ENCODE measurements at regions not wholly inside any gene's neighbourhood (a gene's known extent, or its start where the extent isn't known, plus 50 kb on each side); places are given as distances from the start of the nearest gene placed in this dataset.
A peak's percentile ranks its signal among the peaks of the same experiment; 100 is the strongest.
"Not testable (repeated sequence)": the region's sequence is repeated elsewhere in the genome, so short reads cannot be mapped to it uniquely, and the experiment has no call there.

DNA sequence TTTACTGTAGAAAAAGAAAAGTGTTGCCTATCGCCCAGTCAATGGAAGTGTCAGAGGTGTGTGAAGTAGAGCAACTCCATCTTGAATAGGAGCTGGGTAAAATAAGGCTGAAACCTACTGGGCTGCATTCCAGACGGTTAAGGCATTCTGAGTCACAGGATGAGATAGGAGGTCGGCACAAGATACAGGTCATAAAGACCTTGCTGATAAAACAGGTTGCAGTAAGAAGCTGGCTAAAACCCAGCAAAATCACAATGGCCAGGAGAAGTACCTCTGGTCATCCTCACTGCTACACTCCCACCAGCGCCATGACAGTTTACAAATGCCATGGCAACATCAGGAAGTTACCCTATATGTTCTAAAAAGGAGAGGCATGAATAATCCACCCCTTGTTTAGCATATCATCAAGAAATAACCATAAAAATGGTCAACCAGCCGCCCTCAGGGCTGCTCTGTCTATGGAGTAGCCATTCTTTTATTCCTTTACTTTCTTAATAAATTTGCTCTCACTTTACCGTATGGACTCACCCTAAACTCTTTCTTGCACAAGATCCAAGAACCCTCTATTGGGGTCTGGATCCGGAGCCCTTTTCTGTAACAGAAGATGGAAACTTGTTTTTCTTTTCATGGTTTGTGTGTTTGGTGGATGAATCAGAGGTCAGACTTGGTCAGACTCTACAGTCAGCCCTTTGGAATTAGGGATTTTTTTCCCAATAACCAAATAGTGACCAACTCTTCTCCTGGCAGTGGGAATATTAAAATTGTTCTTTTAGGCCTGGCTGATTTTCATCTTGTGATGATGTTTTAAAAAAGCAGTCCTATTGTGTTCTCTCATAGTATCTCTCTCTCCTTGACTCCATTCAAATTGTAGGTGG is 252.9 kb upstream of the ACTBL2 start:
- H3K27me3 Mint-ChIP-seq (ENCODE audit: unreplicated experiment); H3K9me3 Mint-ChIP-seq (ENCODE audit: low read depth, unreplicated experiment); H3K36me3 Mint-ChIP-seq (ENCODE audit: insufficient read depth, unreplicated experiment); BruUV-seq (replicated peaks); intact Hi-C loops (cut with micrococcal nuclease; ENCODE audit: unreplicated experiment): not testable (repeated sequence)
- CTCF ChIA-PET: interaction anchor here (1.0 kb wide), 1 partner anchor 50 kb away, joined by 3 read pairs; no protein-coding TSS in a partner anchor
- DNase-seq: peak; percentile 43
- peaks cover 32% of the 10 kb centered on the region for H3K4me1 Mint-ChIP-seq (ENCODE audit: low read depth, unreplicated experiment)
- peak overlapping the region; percentile 17 for H3K4me3 Mint-ChIP-seq (ENCODE audit: low read depth, unreplicated experiment)
- peak overlapping the region; percentile 71 for H3K27ac Mint-ChIP-seq (ENCODE audit: unreplicated experiment)

DNA sequence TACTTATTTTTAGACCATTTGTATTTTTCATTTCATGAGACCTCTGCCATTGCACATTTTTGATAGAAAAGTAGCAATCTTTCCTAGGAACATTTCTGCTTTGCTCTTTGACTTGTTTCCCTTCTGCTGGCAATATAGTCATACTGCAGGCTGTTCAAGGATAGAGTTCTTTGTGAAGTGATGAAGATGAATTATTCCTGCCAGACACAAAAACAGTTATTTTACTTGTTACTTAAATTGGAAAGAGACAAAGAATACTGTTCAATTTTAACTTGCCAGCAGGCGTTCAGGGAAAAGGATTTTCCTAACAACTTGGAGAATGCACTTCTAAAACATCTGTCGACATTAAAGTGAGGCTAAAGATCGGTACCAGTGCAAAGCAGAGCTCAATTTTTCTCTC is 251.7 kb upstream of the ACTBL2 start:
- BruUV-seq (replicated peaks): no TSS peak
- H3K27ac Mint-ChIP-seq (ENCODE audit: unreplicated experiment): no peak overlapping the region

DNA sequence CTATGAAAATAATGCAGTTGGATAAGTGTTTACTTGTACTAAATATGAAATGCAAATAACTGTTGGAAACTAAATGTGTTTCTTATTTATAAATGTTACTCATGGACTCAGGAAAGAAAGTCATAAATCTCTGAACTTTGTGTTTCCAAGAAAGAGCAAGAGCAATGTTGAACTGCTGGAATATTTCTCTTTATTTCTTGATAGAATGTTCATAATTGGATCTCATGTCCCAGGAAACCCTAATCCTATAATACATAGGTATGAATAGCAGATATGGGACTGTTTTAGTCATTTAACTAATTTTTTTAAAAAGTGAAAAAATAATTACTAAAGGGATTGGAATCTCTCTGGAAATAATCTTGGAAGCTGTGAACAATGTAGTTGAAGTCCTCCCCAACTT is 245.0 kb upstream of the ACTBL2 start:
- DNase-seq: no peak
- no TSS peak for BruUV-seq (replicated peaks)
- CTCF ChIA-PET: no interaction called here
- intact Hi-C loops (cut with micrococcal nuclease; ENCODE audit: unreplicated experiment): no loop called here
- Mint-ChIP-seq H3K27me3 (ENCODE audit: unreplicated experiment) (no peaks in the 10 kb centered on the region), H3K9me3 (ENCODE audit: low read depth, unreplicated experiment) (peaks cover 7% of the 10 kb centered on the region), H3K4me3 (ENCODE audit: low read depth, unreplicated experiment) (no peak overlapping the region), H3K36me3 (ENCODE audit: insufficient read depth, unreplicated experiment) (no peaks in the 10 kb centered on the region), H3K27ac (ENCODE audit: unreplicated experiment) (no peak overlapping the region), H3K4me1 (ENCODE audit: low read depth, unreplicated experiment) (no peaks in the 10 kb centered on the region)
- TF ChIP-seq, protein P1, sequence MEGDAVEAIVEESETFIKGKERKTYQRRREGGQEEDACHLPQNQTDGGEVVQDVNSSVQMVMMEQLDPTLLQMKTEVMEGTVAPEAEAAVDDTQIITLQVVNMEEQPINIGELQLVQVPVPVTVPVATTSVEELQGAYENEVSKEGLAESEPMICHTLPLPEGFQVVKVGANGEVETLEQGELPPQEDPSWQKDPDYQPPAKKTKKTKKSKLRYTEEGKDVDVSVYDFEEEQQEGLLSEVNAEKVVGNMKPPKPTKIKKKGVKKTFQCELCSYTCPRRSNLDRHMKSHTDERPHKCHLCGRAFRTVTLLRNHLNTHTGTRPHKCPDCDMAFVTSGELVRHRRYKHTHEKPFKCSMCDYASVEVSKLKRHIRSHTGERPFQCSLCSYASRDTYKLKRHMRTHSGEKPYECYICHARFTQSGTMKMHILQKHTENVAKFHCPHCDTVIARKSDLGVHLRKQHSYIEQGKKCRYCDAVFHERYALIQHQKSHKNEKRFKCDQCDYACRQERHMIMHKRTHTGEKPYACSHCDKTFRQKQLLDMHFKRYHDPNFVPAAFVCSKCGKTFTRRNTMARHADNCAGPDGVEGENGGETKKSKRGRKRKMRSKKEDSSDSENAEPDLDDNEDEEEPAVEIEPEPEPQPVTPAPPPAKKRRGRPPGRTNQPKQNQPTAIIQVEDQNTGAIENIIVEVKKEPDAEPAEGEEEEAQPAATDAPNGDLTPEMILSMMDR (IDR thresholded peaks at IDR 0.05; ENCODE audit: unreplicated experiment): no peak

More for the DNA sequence above, 251.7 kb upstream of the ACTBL2 start:
- peaks cover 32% of the 10 kb centered on the region for H3K4me1 Mint-ChIP-seq (ENCODE audit: low read depth, unreplicated experiment)
- H3K4me3 Mint-ChIP-seq (ENCODE audit: low read depth, unreplicated experiment): no peak overlapping the region
- H3K9me3 Mint-ChIP-seq (ENCODE audit: low read depth, unreplicated experiment): peaks cover 4% of the 10 kb centered on the region
- DNase-seq: no peak
- CTCF ChIA-PET: no interaction called here
- no peaks in the 10 kb centered on the region for H3K27me3 Mint-ChIP-seq (ENCODE audit: unreplicated experiment)
- TF ChIP-seq, protein P1 (IDR thresholded peaks at IDR 0.05; ENCODE audit: unreplicated experiment): no peak
- intact Hi-C loops (cut with micrococcal nuclease; ENCODE audit: unreplicated experiment): no loop called here
- H3K36me3 Mint-ChIP-seq (ENCODE audit: insufficient read depth, unreplicated experiment): no peaks in the 10 kb centered on the region

DNA sequence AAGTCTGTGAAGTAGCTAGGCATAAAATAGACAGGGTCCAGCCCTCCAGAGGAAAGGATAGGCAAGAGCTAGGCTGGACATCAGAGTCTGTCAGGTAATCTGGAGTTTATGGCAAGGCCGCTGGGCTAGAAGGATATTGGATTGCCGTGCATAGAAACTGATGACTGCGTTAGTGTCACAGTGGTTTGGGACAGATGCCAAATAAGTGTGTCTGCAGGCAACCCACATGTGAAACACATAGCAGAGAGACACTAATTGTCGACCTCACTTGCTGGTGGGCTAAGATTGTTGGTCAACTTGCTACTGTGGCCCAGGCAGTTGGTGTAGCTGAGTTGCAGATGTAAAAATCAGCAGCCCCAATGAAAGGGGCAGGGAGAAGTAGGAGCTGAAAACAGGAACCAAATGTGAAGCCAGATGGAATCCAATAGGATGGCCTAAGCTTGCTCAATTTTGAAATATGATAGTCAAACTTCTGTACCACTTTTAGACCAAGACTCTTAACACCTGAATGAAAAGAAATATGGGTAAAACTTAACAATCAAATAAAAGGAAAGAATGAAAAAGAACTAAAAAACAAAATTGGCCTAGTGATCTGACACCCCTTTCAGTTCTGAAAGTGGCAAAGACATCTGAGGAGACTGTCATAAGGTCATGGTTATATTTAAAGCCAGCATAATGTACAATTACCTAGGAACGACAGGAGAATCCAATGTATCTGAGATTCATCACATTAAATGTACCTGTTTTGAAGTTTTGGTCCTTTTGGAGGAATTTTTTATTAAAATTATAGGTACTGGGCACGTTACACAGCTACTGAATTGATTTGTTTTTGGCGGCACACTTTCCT is 243.3 kb upstream of the ACTBL2 start:
- Mint-ChIP-seq H3K36me3 (ENCODE audit: insufficient read depth, unreplicated experiment) (no peaks in the 10 kb centered on the region), H3K4me1 (ENCODE audit: low read depth, unreplicated experiment) (no peaks in the 10 kb centered on the region), H3K27me3 (ENCODE audit: unreplicated experiment) (no peaks in the 10 kb centered on the region), H3K4me3 (ENCODE audit: low read depth, unreplicated experiment) (no peak overlapping the region), H3K9me3 (ENCODE audit: low read depth, unreplicated experiment) (peaks cover 3% of the 10 kb centered on the region), H3K27ac (ENCODE audit: unreplicated experiment) (no peak overlapping the region)
- BruUV-seq (replicated peaks): no TSS peak
- TF ChIP-seq, protein P1 (IDR thresholded peaks at IDR 0.05; ENCODE audit: unreplicated experiment): no peak
- DNase-seq: no peak
- intact Hi-C loops (cut with micrococcal nuclease; ENCODE audit: unreplicated experiment): no loop called here
- CTCF ChIA-PET: no interaction called here
